HG03457 (cell line): ENCODE measurements at regions not wholly inside any gene's neighbourhood (a gene's known extent, or its start where the extent isn't known, plus 50 kb on each side); places are given as distances from the start of the nearest gene placed in this dataset.

ENCODE experiments used
- ATAC-seq: cut with Tn5 transposase; IDR thresholded peaks from one replicate; pipeline ENCODE4 v1.9.1; 2021; ENCODE audit warnings: moderate number of reproducible peaks; ENCODE audit not compliant: unreplicated experiment

- no peak for ATAC-seq
Observed at GRCh38 chr2:41379496-41380221, 668.2 kb upstream of the PKDCC start.

GRCh38 chr2:41381701-41382100 lies 666.1 kb upstream of the PKDCC start:
- no peak for ATAC-seq

GRCh38 chr2:41387519-41387918 lies 660.3 kb upstream of the PKDCC start:
- ATAC-seq = no peak

GRCh38 chr2:41393621-41394020 lies 654.2 kb upstream of the PKDCC start:
- no peak for ATAC-seq

GRCh38 chr2:41394541-41394940 lies 653.3 kb upstream of the PKDCC start:
- ATAC-seq = no peak

- ATAC-seq = no peak
Observed at GRCh38 chr2:41395692-41396091, 652.1 kb upstream of the PKDCC start.

GRCh38 chr2:41399437-41400087 lies 648.3 kb upstream of the PKDCC start:
- ATAC-seq = no peak

GRCh38 chr2:41400088-41400665 lies 647.6 kb upstream of the PKDCC start:
- no peak for ATAC-seq

- no peak for ATAC-seq
Observed at GRCh38 chr2:41405441-41405840, 642.4 kb upstream of the PKDCC start.

GRCh38 chr2:41409328-41409727 lies 638.5 kb upstream of the PKDCC start:
- no peak for ATAC-seq

GRCh38 chr2:41410011-41410410 lies 637.8 kb upstream of the PKDCC start:
- no peak for ATAC-seq

- ATAC-seq = no peak
Observed at GRCh38 chr2:41413813-41414485, 633.9 kb upstream of the PKDCC start.

- no peak for ATAC-seq
Observed at GRCh38 chr2:41414486-41415230, 633.2 kb upstream of the PKDCC start.

- no peak for ATAC-seq
Observed at GRCh38 chr2:41417511-41417910, 630.3 kb upstream of the PKDCC start.

GRCh38 chr2:41420219-41420618 lies 627.6 kb upstream of the PKDCC start:
- no peak for ATAC-seq

GRCh38 chr2:41420872-41421271 lies 626.9 kb upstream of the PKDCC start:
- no peak for ATAC-seq

GRCh38 chr2:41431756-41432155 lies 616.1 kb upstream of the PKDCC start:
- ATAC-seq = no peak

GRCh38 chr2:41432459-41432858 lies 615.4 kb upstream of the PKDCC start:
- no peak for ATAC-seq

- ATAC-seq = no peak
Observed at GRCh38 chr2:41434991-41435390, 612.8 kb upstream of the PKDCC start.

- no peak for ATAC-seq
Observed at GRCh38 chr2:41441958-41442357, 605.9 kb upstream of the PKDCC start.

- no peak for ATAC-seq
Observed at GRCh38 chr2:41445865-41446264, 602.0 kb upstream of the PKDCC start.
